ENCODE measurements at regions not wholly inside any gene's neighbourhood (a gene's known extent, or its start where the extent isn't known, plus 50 kb on each side); places are given as distances from the start of the nearest gene placed in this dataset.

GRCh38 chr2:239905884-239906654, 119.1 kb downstream of the NDUFA10 start:
- TF ChIP-seq, protein P1, sequence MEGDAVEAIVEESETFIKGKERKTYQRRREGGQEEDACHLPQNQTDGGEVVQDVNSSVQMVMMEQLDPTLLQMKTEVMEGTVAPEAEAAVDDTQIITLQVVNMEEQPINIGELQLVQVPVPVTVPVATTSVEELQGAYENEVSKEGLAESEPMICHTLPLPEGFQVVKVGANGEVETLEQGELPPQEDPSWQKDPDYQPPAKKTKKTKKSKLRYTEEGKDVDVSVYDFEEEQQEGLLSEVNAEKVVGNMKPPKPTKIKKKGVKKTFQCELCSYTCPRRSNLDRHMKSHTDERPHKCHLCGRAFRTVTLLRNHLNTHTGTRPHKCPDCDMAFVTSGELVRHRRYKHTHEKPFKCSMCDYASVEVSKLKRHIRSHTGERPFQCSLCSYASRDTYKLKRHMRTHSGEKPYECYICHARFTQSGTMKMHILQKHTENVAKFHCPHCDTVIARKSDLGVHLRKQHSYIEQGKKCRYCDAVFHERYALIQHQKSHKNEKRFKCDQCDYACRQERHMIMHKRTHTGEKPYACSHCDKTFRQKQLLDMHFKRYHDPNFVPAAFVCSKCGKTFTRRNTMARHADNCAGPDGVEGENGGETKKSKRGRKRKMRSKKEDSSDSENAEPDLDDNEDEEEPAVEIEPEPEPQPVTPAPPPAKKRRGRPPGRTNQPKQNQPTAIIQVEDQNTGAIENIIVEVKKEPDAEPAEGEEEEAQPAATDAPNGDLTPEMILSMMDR (IDR thresholded peaks at IDR 0.05) = no peak
- no peak for TF ChIP-seq POLR2A (IDR thresholded peaks at IDR 0.05)
- TF ChIP-seq EP300 (IDR thresholded peaks at IDR 0.05; ENCODE audit: low read depth) = no peak
- no peak for TF ChIP-seq POLR2AphosphoS5 (IDR thresholded peaks at IDR 0.05)
